WTC11 (cell line): ENCODE measurements at regions not wholly inside any gene's neighbourhood (a gene's known extent, or its start where the extent isn't known, plus 50 kb on each side); places are given as distances from the start of the nearest gene placed in this dataset.

Experiments used
- E2F5 ChIP-seq: sonication (generic); formaldehyde crosslinking; IDR thresholded peaks from 2 replicates; pipeline ENCODE4 v1.8.1; 2022; ENCODE audit warnings: mild to moderate bottlenecking, moderate library complexity, missing genetic modification reagents
- FOXJ3 ChIP-seq: sonication (generic); formaldehyde crosslinking; IDR thresholded peaks from 2 replicates; pipeline ENCODE4 v1.9.0; 2021; ENCODE audit warnings: missing genetic modification reagents, mild to moderate bottlenecking, borderline replicate concordance
- TP53 ChIP-seq: sonication (generic); formaldehyde crosslinking; IDR thresholded peaks from 2 replicates; pipeline ENCODE4 v1.8.1; 2023; ENCODE audit warnings: mild to moderate bottlenecking, missing genetic modification reagents
- ZNF281 ChIP-seq: sonication (generic); formaldehyde crosslinking; IDR thresholded peaks from 2 replicates; pipeline ENCODE4 v1.8.0; 2023; ENCODE audit warnings: mild to moderate bottlenecking, missing genetic modification reagents

DNA sequence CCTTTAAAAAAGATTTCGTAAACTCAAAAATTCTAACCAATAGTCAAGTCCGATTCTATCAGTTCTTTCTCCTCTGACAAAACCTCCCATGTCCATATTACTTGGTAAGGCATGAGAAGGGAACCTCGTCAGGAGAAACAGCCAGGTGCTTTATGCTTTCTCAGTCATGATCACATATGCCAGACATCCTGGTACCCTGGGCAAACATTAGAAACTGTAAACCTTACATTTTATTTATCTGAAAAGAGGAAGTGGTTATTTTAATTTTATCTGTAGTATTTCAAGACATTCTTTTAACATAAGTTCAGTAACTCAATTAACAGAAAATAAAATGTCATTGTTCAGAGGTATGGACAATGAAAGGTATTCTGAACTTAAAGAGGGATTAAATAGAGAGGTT lies 474.8 kb upstream of the GBE1 start:
- TF ChIP-seq E2F5 (CRISPR knock-in tag) (no peak), ZNF281 (CRISPR knock-in tag) (no peak), FOXJ3 (CRISPR knock-in tag) (no peak), TP53 (no peak)
